Nephron (organoid): ENCODE measurements at regions not wholly inside any gene's neighbourhood (a gene's known extent, or its start where the extent isn't known, plus 50 kb on each side); places are given as distances from the start of the nearest gene placed in this dataset.

ENCODE experiments used
- H3K27ac Mint-ChIP-seq, 3 experiments: 2 replicates each; pipeline ENCODE4 v1.8.0; 2020; ENCODE audit warnings: mixed read lengths in 3 of 3, mild to moderate bottlenecking in 2 of 3, moderate library complexity in 1 of 3
- H3K27me3 Mint-ChIP-seq: 2 replicates; pipeline ENCODE4 v1.8.0; 2021; ENCODE audit warnings: low read depth, mild to moderate bottlenecking, moderate library complexity, mixed read lengths
- H3K36me3 Mint-ChIP-seq: 2 replicates; pipeline ENCODE4 v1.8.0; 2020; ENCODE audit warnings: low read depth, mixed read lengths
- H3K4me1 Mint-ChIP-seq: 2 replicates; pipeline ENCODE4 v1.8.0; 2020; ENCODE audit warnings: mixed read lengths
- H3K4me3 Mint-ChIP-seq, 3 experiments: 2 replicates each; pipeline ENCODE4 v1.8.0; 2020; ENCODE audit warnings: mild to moderate bottlenecking in 3 of 3, mixed read lengths in 3 of 3, moderate library complexity in 2 of 3
- H3K9me3 Mint-ChIP-seq: 2 replicates; pipeline ENCODE4 v1.8.0; 2020; ENCODE audit warnings: mixed read lengths
- TF ChIP-seq, protein P1 (sequence below), 3 experiments: fragments of 200-600 bp; sonication (generic); IDR thresholded peaks; one replicate each; pipeline ENCODE4 v1.5.0; 2021; ENCODE audit warnings: antibody characterized with exemption in 3 of 3; ENCODE audit not compliant: unreplicated experiment in 3 of 3

DNA sequence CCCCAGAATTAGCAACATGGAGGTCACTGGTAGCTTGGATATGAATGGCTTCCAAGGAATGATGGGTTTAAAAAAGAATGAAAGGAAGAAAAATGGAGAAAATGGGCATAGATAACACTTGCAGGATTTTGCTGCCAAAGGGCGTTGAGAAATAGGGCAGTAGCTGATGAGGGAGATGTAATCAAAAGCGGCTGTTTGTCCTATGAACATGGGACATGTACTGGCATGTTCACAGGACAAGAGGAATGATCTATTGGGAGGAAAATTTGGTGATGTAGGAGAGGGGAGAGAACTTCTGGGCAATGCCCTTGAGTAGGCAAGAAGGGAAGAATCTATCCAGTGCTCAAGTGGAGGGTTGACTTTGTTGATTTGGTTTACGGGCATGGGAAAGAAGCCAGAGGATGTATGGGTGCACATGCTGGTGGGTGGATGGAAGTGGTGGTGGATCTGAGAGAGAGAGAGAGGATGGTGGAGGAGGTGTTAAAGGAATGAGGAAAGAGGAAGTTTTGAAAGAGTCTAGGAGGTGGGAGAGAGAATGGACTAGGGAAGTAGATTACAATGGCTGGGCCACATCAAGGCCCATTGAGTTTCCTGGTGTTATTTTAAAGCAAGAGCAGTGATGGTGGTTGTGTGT, 115.1 kb upstream of the MVB12B start:
- TF ChIP-seq, protein P1, sequence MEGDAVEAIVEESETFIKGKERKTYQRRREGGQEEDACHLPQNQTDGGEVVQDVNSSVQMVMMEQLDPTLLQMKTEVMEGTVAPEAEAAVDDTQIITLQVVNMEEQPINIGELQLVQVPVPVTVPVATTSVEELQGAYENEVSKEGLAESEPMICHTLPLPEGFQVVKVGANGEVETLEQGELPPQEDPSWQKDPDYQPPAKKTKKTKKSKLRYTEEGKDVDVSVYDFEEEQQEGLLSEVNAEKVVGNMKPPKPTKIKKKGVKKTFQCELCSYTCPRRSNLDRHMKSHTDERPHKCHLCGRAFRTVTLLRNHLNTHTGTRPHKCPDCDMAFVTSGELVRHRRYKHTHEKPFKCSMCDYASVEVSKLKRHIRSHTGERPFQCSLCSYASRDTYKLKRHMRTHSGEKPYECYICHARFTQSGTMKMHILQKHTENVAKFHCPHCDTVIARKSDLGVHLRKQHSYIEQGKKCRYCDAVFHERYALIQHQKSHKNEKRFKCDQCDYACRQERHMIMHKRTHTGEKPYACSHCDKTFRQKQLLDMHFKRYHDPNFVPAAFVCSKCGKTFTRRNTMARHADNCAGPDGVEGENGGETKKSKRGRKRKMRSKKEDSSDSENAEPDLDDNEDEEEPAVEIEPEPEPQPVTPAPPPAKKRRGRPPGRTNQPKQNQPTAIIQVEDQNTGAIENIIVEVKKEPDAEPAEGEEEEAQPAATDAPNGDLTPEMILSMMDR (IDR thresholded peaks at IDR 0.05; ENCODE audit: unreplicated experiment in 3 of 3), result no peak
- Mint-ChIP-seq H3K36me3 (no peaks in the 10 kb centered on the region), H3K27me3 (peaks cover 17% of the 10 kb centered on the region), H3K4me1 (no peaks in the 10 kb centered on the region), H3K4me3 (no peak overlapping the region), H3K9me3 (peaks cover 28% of the 10 kb centered on the region), H3K27ac (no peak overlapping the region)

DNA sequence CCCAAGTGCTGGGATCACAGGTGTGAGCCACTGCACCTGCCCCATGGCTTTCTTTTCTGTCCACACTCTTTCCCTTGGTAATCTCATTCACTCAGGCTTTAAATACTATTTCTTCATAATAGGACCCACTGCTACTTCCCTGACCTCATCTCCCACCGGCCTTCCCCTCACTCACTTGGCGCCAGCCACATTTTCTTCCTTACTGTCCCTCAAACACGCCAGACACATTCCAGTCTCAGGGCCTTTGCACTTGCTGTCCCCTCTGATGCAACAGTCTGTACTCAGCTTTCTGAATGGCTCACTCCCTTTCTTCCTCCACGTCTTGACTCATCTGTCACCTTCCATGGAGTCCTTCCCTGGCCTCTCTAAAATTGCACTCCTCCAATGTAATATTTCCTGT, 111.1 kb upstream of the MVB12B start:
- H3K9me3 Mint-ChIP-seq, result peaks cover 25% of the 10 kb centered on the region
- H3K36me3 Mint-ChIP-seq, result no peaks in the 10 kb centered on the region
- TF ChIP-seq, protein P1 (IDR thresholded peaks at IDR 0.05; ENCODE audit: unreplicated experiment in 3 of 3), result no peak
- H3K27ac Mint-ChIP-seq, result no peak overlapping the region
- H3K4me3 Mint-ChIP-seq, result no peak overlapping the region
- peaks cover 13% of the 10 kb centered on the region for H3K27me3 Mint-ChIP-seq
- H3K4me1 Mint-ChIP-seq, result no peaks in the 10 kb centered on the region

DNA sequence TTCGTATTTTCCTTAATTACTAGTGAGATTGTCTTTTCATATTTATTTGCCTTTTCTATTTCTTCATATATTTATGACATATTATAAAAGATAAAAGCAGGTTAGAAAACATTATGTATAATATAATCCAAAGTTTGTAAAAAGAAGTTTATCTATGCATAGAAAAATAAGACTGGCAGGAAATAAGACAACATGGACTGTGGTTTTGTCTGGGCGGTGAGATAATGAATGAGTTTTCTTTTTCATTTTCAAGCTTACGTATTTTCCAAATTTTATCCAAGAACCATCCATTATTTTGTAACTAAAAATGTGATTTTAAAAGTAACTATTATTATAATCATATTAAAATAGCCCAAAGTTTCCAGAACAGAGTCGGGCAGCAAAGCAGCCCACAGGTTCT, 109.8 kb upstream of the MVB12B start:
- Mint-ChIP-seq H3K27me3 (peaks cover 13% of the 10 kb centered on the region), H3K27ac (no peak overlapping the region), H3K9me3 (peaks cover 32% of the 10 kb centered on the region), H3K36me3 (no peaks in the 10 kb centered on the region), H3K4me1 (no peaks in the 10 kb centered on the region), H3K4me3 (no peak overlapping the region)
- TF ChIP-seq, protein P1 (IDR thresholded peaks at IDR 0.05; ENCODE audit: unreplicated experiment in 3 of 3), result no peak

DNA sequence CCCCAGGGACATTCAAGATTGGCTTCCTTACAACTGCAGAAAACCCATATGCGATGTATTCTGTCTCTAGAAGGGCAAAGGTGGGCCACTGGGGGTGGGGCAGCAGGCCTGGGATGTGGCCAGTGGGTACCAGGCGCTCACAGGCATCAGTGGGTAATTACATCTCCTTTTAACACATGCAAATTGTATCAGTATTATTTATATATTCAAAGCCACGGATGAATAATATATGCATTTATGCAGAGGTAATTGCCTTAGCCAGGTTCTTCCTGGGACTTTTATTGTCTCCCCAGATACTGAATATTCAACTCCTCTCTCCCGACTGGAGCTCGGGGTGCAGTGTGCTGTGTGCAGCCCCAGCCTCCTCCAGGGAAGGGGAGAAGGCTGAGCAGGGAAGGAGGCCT, 109.4 kb upstream of the MVB12B start:
- Mint-ChIP-seq H3K4me1 (no peaks in the 10 kb centered on the region), H3K27me3 (peaks cover 16% of the 10 kb centered on the region), H3K27ac (no peak overlapping the region), H3K9me3 (peaks cover 33% of the 10 kb centered on the region), H3K36me3 (no peaks in the 10 kb centered on the region), H3K4me3 (no peak overlapping the region)
- TF ChIP-seq, protein P1 (IDR thresholded peaks at IDR 0.05; ENCODE audit: unreplicated experiment in 3 of 3), result no peak

DNA sequence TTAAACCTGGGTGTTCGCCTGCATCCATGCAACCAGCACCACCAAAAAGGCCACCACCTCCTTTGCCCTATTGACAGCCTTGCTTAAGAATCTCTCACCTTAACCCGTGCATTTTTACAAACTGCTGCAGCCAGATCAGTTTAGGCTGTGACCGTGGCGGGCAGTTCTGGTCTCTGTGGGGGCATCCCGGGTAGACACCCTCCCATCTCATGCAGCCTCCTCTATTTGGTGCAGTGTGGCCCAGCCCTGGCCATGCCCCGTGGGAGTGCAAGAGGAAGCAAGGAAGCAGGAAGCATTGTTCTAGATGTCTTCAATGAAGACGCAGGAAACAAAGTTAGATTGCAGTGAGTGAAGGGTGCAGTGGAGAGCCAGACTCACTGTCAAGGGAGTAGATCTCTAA, 108.8 kb upstream of the MVB12B start:
- peaks cover 19% of the 10 kb centered on the region for H3K27me3 Mint-ChIP-seq
- peaks cover 33% of the 10 kb centered on the region for H3K9me3 Mint-ChIP-seq
- no peak overlapping the region for H3K4me3 Mint-ChIP-seq
- H3K27ac Mint-ChIP-seq, result no peak overlapping the region
- no peaks in the 10 kb centered on the region for H3K36me3 Mint-ChIP-seq
- no peaks in the 10 kb centered on the region for H3K4me1 Mint-ChIP-seq
- TF ChIP-seq, protein P1 (IDR thresholded peaks at IDR 0.05; ENCODE audit: unreplicated experiment in 3 of 3), result no peak
